NCI-H1092 (cell line): ENCODE measurements at regions not wholly inside any gene's neighbourhood (a gene's known extent, or its start where the extent isn't known, plus 50 kb on each side); places are given as distances from the start of the nearest gene placed in this dataset.

Source experiments
- DNase-seq: peaks from one replicate; lab custom pipeline; 2025; lab: John Stamatoyannopoulos, UW

GRCh38 chr6:53744321-53744720 is 50.5 kb upstream of the LRRC1 start:
- no peak for DNase-seq

GRCh38 chr6:53741034-53741823 is 53.6 kb upstream of the LRRC1 start:
- DNase-seq = no peak

- DNase-seq = no peak
These were observed 57.1 kb upstream of the LRRC1 start for GRCh38 chr6:53737746-53738145.

DNA sequence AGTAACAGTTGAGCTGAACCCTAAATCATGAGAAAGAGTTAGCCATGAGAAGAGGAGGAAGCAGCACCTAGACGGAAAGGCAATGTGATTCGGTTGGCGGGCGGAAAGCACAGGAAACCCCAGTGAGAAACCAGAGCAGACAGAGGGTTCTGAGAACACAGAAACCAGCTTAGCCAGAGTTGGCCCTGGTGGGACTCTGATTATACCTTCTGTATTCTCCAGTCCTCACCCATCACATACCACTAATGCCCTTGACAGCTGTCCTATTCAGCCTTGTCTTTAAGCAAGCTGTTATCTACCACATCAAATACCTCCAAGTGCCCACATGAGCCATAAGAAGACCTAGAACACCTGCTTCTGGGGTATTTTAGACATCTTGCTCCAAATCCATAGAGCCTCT is 58.9 kb upstream of the LRRC1 start:
- DNase-seq = no peak

GRCh38 chr6:53734473-53735299 is 60.1 kb upstream of the LRRC1 start:
- DNase-seq = peak; percentile 4

DNA sequence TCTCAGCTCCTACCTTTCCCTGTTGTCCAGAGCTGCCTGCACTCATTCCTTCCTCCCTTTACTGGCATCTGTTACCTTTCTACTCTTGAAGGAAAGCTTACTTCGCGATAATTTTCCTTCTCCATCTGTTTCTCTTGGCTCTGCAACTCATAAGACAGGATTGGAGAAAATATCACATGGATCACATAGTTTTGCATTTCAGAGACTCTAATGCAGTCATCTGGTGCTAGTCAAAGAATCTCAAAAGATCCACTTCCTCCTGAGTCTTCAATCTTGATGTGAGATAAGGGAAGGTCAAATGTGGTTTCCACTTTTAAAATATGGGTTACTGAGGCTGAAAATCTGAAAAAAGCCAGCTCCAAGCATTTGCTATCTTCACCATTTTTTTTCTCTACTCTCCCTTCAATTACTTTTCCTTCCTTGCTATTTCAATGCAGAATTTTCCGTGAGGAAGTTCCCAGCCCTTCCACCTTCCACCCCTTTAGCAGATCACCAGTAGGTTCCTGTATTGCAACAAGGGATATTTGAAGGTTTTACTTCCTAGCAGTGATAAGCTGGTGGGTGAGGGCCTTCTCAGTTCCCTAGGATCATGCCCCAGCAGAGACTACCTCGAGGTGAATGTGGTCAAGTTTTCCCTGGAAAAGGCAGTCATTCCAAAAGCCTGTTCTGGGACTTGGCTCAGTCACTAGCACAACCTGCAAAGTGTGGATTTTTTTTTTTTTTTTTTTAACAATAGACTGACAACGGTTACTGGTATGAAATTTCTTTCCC is 62.8 kb upstream of the LRRC1 start:
- no peak for DNase-seq

DNA sequence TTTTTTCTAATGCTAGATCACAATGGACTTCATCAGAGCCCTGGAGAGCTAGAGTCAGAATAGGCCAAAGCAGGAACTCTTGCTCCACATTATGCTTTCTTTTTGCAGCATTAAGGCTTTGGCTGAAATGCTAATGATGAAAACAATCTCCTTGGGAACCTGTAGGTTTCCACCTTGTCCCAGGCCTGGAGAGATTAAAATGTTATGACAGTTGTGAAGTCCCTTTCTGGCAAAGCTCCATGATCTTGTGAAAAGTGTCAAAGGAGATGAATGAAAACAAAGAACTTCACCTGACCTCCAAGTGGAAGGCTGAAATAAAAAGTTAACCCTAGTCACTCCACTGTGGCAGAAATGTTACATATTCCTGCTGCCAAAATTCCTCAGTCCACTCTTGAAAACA is 64.0 kb upstream of the LRRC1 start:
- no peak for DNase-seq

DNA sequence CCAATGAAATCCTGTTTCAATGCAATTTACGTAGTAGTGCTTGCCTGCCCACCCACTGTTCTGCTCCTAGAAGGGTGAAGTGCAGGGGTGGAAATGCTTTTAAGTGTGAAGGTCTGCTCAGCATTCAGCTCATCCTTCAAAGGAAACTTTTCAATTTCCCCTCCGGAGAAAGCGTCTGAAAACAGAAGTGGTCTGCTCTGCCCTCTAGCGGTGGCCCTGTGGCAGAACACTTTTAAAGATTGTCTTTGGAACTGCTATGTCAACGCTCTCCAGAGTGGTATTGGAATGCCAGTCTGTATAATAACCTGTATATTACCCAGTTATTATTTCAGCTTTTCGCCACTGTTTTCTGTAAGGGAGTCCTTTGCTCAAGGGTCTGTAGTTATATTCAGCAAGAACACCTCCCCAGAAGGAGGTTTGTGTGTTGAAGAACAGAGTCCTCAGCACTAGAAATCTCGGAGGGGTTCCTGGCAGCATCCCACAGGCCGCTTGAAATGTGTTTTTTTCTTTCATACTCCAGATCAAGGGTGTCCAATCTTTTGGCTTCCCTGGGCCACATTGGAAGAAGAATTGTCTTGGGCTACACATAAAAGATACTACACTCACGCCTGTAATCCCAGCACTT is 63.1 kb upstream of the KLHL31 start:
- peak; percentile 3 for DNase-seq

DNA sequence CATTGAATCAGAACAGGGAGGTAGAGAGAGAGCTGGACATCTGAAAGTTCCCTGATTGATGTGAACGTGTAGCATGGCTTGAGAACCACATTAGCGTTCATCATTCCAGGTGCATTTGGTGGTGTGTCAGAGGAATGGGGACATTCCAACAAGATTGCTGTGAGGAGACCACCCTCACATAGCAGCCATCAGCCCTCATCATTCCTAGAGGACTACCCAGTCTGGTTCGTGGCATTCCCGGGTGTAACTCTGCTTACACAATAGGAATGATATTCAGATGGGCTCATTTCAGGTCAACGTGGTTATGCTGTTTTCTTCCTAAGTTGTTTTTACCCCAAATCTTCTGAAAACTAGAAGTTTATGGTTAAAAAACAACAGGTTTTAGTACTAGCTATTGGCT is 62.2 kb upstream of the KLHL31 start:
- DNase-seq = no peak

- DNase-seq = peak; percentile 49
These were observed 60.4 kb upstream of the KLHL31 start for GRCh38 chr6:53725791-53726575.

- no peak for DNase-seq
These were observed 58.9 kb upstream of the KLHL31 start for GRCh38 chr6:53724501-53724900.

- DNase-seq = no peak
These were observed 57.8 kb upstream of the KLHL31 start for GRCh38 chr6:53723331-53723730.

GRCh38 chr6:53721766-53722165 is 56.2 kb upstream of the KLHL31 start:
- DNase-seq = no peak

- DNase-seq = peak; percentile 44
These were observed 53.3 kb upstream of the KLHL31 start for GRCh38 chr6:53718597-53719460.

DNA sequence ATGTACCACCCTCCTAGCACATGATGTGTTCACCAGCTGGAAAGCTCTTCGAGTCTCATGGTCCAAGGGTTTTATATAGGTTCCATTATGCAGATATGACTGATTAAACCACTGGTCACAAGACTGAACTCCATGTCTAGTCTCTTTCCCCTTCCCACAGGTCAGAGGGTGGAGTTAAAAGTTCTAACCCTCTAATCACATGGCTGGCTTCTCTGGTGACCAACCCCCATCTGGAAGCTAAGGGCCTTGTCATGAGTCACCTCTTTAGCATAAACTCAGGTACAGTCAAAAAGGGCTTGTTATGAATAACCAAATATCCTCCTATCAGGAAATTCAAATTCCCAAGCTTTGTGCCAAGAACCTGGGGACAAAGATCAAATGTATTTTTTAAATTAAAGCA is 52.0 kb upstream of the KLHL31 start:
- no peak for DNase-seq

DNA sequence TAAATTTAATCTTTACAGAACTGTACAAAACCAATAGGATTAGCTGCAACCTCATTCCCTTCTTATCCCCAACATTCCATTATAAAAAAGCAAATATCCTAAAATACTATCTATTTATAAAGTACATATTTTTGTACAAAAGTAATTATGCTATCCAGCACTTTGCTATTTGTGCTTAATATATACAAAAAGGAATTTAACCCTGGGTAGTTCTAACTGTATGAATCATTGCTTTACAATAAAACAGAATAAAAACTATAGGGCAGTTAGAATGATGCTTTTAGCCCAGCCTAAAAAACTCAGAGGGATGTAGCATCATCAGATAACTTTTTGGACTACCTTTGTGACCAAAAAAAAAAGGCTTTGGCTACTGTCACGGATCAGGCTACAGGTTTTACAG is 49.9 kb upstream of the KLHL31 start:
- no peak for DNase-seq
